ENCODE measurements at regions not wholly inside any gene's neighbourhood (a gene's known extent, or its start where the extent isn't known, plus 50 kb on each side); places are given as distances from the start of the nearest gene placed in this dataset.

DNA sequence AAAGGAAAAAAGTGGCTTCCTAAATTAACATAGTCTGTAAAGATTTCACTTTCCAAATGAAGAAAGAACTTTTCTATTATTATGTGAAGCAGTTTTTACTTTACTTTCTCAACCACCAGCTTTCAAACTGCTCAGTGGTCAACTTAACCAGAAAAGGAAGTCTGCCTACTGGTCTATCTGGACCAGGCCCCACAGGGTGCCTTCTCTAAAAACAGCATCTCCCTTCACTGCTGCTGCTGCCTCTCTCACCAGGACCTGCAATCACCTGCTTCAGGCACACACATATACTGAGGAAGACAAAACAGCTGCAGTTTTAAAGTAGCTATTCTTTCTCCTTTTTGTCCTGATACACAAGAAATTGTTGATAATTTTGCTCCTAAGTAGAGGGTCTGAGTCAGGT lies 221.3 kb upstream of the DCC start:
- TF ChIP-seq, protein P1, sequence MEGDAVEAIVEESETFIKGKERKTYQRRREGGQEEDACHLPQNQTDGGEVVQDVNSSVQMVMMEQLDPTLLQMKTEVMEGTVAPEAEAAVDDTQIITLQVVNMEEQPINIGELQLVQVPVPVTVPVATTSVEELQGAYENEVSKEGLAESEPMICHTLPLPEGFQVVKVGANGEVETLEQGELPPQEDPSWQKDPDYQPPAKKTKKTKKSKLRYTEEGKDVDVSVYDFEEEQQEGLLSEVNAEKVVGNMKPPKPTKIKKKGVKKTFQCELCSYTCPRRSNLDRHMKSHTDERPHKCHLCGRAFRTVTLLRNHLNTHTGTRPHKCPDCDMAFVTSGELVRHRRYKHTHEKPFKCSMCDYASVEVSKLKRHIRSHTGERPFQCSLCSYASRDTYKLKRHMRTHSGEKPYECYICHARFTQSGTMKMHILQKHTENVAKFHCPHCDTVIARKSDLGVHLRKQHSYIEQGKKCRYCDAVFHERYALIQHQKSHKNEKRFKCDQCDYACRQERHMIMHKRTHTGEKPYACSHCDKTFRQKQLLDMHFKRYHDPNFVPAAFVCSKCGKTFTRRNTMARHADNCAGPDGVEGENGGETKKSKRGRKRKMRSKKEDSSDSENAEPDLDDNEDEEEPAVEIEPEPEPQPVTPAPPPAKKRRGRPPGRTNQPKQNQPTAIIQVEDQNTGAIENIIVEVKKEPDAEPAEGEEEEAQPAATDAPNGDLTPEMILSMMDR (IDR thresholded peaks at IDR 0.05), result no peak
- TF ChIP-seq POLR2A (IDR thresholded peaks at IDR 0.05), result no peak

All from body of pancreas (tissue), 4 donors.